Keratinocyte (primary cell): ENCODE measurements at regions not wholly inside any gene's neighbourhood (a gene's known extent, or its start where the extent isn't known, plus 50 kb on each side); places are given as distances from the start of the nearest gene placed in this dataset.
A peak's percentile ranks its signal among the peaks of the same experiment; 100 is the strongest.

Experiments used
- DNase-seq: peaks from one replicate; pipeline ENCODE4 v3.0.0-alpha.2; 2011; ENCODE audit warnings: low read depth, missing footprints, low spot score
- FAIRE-seq: peaks from 2 replicates; lab custom pipeline; 2011; peaks lifted over from hg19 to GRCh38; lab: Jason Lieb, UNC
- H2AFZ ChIP-seq: 2 replicates; pipeline ENCODE4 v1.6.0; 2012; ENCODE audit warnings: low read length, control low read depth, inconsistent platforms; ENCODE audit not compliant: control insufficient read depth
- H3K27ac ChIP-seq: 2 replicates; pipeline ENCODE4 v1.5.1; 2011; ENCODE audit warnings: low read length; ENCODE audit not compliant: control insufficient read depth, insufficient read depth
- H3K27me3 ChIP-seq: 3 replicates; pipeline ENCODE4 v1.6.0; 2011; ENCODE audit warnings: low read length; ENCODE audit not compliant: control insufficient read depth, insufficient read depth; ENCODE audit errors: extremely low read depth
- H3K36me3 ChIP-seq, 2 experiments: 2 replicates in 1 of 2; 3 replicates in 1 of 2; pipeline ENCODE4 v1.5.1; 2011; ENCODE audit warnings: low read length in 2 of 2, mild to moderate bottlenecking in 1 of 2; ENCODE audit not compliant: control insufficient read depth in 2 of 2, insufficient read depth in 2 of 2; ENCODE audit errors: extremely low read depth in 1 of 2
- H3K4me1 ChIP-seq: 3 replicates; pipeline ENCODE4 v1.5.1; 2011; ENCODE audit warnings: low read length; ENCODE audit not compliant: control insufficient read depth, insufficient read depth; ENCODE audit errors: extremely low read depth
- H3K4me2 ChIP-seq: 3 replicates; pipeline ENCODE4 v1.6.0; 2011; ENCODE audit warnings: low read depth, low read length; ENCODE audit not compliant: control insufficient read depth, insufficient read depth; ENCODE audit errors: extremely low read depth
- H3K4me3 ChIP-seq, 3 experiments: fragments of 200-600 bp in 1 of 3; sonication (generic) in 1 of 3; 2 replicates in 2 of 3; 3 replicates in 1 of 3; pipeline ENCODE4 v1.5.1; 2011 to 2016; ENCODE audit warnings: low read length in 3 of 3, mild to moderate bottlenecking in 3 of 3, control low read depth in 2 of 3, inconsistent platforms in 1 of 3, low read depth in 1 of 3, mixed read lengths in 1 of 3, mixed run types in 1 of 3, moderate library complexity in 1 of 3; ENCODE audit not compliant: control insufficient read depth in 2 of 3, insufficient read depth in 2 of 3; ENCODE audit errors: extremely low read depth in 1 of 3
- H3K79me2 ChIP-seq: 2 replicates; pipeline ENCODE4 v1.6.0; 2012; ENCODE audit warnings: low read length; ENCODE audit not compliant: control insufficient read depth, insufficient read depth
- H3K9ac ChIP-seq: 3 replicates; pipeline ENCODE4 v1.6.0; 2011; ENCODE audit warnings: low read length; ENCODE audit not compliant: control insufficient read depth, insufficient read depth; ENCODE audit errors: extremely low read depth
- H3K9me1 ChIP-seq: 3 replicates; pipeline ENCODE4 v1.6.0; 2011; ENCODE audit warnings: low read length; ENCODE audit not compliant: control insufficient read depth, insufficient read depth; ENCODE audit errors: extremely low read depth
- H3K9me3 ChIP-seq: 2 replicates; pipeline ENCODE4 v1.5.1; 2012; ENCODE audit warnings: low read depth, low read length; ENCODE audit not compliant: control insufficient read depth
- H4K20me1 ChIP-seq: 3 replicates; pipeline ENCODE4 v1.6.0; 2011; ENCODE audit warnings: low read length; ENCODE audit not compliant: control insufficient read depth, insufficient read depth; ENCODE audit errors: extremely low read depth
- CTCF ChIP-seq, 3 experiments: IDR thresholded peaks in 1 of 3; conservative IDR thresholded peaks in 1 of 3; optimal IDR thresholded peaks in 1 of 3; 2 replicates in 2 of 3; 3 replicates in 1 of 3; pipeline versions ENCODE3 to v1.5.1; 2011; ENCODE audit warnings: low read length in 3 of 3, mild to moderate bottlenecking in 3 of 3, moderate library complexity in 2 of 3, control low read depth in 1 of 3, inconsistent platforms in 1 of 3; ENCODE audit not compliant: insufficient read depth in 2 of 3; ENCODE audit errors: extremely low read depth in 1 of 3
- EZH2 ChIP-seq: IDR thresholded peaks from one replicate; pipeline ENCODE4 v1.6.1; 2012; ENCODE audit warnings: inconsistent platforms, mild to moderate bottlenecking, low read length, moderate library complexity
- dilution Hi-C: fragments of 300-500 bp; cut with MboI; formaldehyde crosslinking; loops from one replicate; pipeline ENCODE4 v1.7.0; 2020; ENCODE audit warnings: low sequenced_read_pairs; ENCODE audit not compliant: extremely low pct_ligation_motif_present

- Histone ChIP-seq H3K27ac (no peak overlapping the region), H2AFZ (no peak overlapping the region), H3K27me3 (no peaks in the 10 kb centered on the region), H3K4me3 (no peak overlapping the region), H3K9ac (no peak overlapping the region), H4K20me1 (no peaks in the 10 kb centered on the region), H3K4me1 (peaks cover 6% of the 10 kb centered on the region), H3K36me3 (no peaks in the 10 kb centered on the region), H3K9me3 (no peaks in the 10 kb centered on the region), H3K4me2 (no peak overlapping the region), H3K9me1 (no peaks in the 10 kb centered on the region), H3K79me2 (no peaks in the 10 kb centered on the region)
- DNase-seq (no peak), FAIRE-seq (no peak)
- TF ChIP-seq CTCF (optimal IDR thresholded peaks at IDR 0.05 in 1 of 3, IDR thresholded peaks at IDR 0.05 in 1 of 3, conservative IDR thresholded peaks at IDR 0.05 in 1 of 3; ENCODE audit: extremely low read depth in 1 of 3, insufficient read depth in 2 of 3, low read length in 3 of 3): no peak
- no peak for TF ChIP-seq EZH2
- dilution Hi-C loops: no loop called here
These were observed 142.3 kb upstream of the RASGRP1 start for GRCh38 chr15:38706956-38707355.

GRCh38 chr15:38707802-38708671 lies 143.4 kb upstream of the RASGRP1 start:
- DNase-seq (no peak), FAIRE-seq (peak; percentile 92)
- no peaks in the 10 kb centered on the region for H3K9me3 ChIP-seq
- no peaks in the 10 kb centered on the region for H3K27me3 ChIP-seq
- H3K9me1 ChIP-seq: no peaks in the 10 kb centered on the region
- dilution Hi-C loops: no loop called here
- H4K20me1 ChIP-seq: no peaks in the 10 kb centered on the region
- H3K9ac ChIP-seq: no peak overlapping the region
- no peak overlapping the region for H3K4me2 ChIP-seq
- H3K36me3 ChIP-seq: no peaks in the 10 kb centered on the region
- H3K4me3 ChIP-seq: no peak overlapping the region
- H3K27ac ChIP-seq: no peak overlapping the region
- no peak overlapping the region for H2AFZ ChIP-seq
- H3K79me2 ChIP-seq: no peaks in the 10 kb centered on the region
- H3K4me1 ChIP-seq: peaks cover 3% of the 10 kb centered on the region
- TF ChIP-seq CTCF (optimal IDR thresholded peaks at IDR 0.05 in 1 of 3, IDR thresholded peaks at IDR 0.05 in 1 of 3, conservative IDR thresholded peaks at IDR 0.05 in 1 of 3; ENCODE audit: extremely low read depth in 1 of 3, insufficient read depth in 2 of 3, low read length in 3 of 3) (peak; percentile 72 to 87 (median 79)), EZH2 (no peak)
